ENCODE measurements at regions not wholly inside any gene's neighbourhood (a gene's known extent, or its start where the extent isn't known, plus 50 kb on each side); places are given as distances from the start of the nearest gene placed in this dataset.

GRCh38 chr11:30147293-30147692 is 83.5 kb upstream of the FSHB start:
- Histone ChIP-seq H3K4me3 (ENCODE audit: low read depth, low read length, poor library complexity, severe bottlenecking) (no peak overlapping the region), H3K27me3 (ENCODE audit: insufficient read depth, low read length) (no peaks in the 10 kb centered on the region), H3K79me2 (ENCODE audit: insufficient read depth, low read length) (no peaks in the 10 kb centered on the region), H4K20me1 (ENCODE audit: insufficient read depth, low read length) (no peaks in the 10 kb centered on the region), H3K4me2 (ENCODE audit: low read length) (no peak overlapping the region), H3K36me3 (ENCODE audit: insufficient read depth, low read length) (no peaks in the 10 kb centered on the region), H2AFZ (ENCODE audit: low read length) (no peak overlapping the region), H3K9me2 (ENCODE audit: low read depth, low read length) (no peaks in the 10 kb centered on the region), H3K27ac (ENCODE audit: low read depth, low read length, poor library complexity, severe bottlenecking) (no peak overlapping the region), H3F3A (ENCODE audit: insufficient read depth, low read length) (no peaks in the 10 kb centered on the region), H3K9ac (ENCODE audit: low read length) (no peak overlapping the region), H3K4me1 (ENCODE audit: insufficient read depth, low read length, severe bottlenecking) (no peaks in the 10 kb centered on the region), H3K9me3 (ENCODE audit: low read length) (no peaks in the 10 kb centered on the region)
- TF ChIP-seq CTCF (IDR thresholded peaks at IDR 0.05; ENCODE audit: low read length), result no peak
- TF ChIP-seq EZH2 (IDR thresholded peaks at IDR 0.05; ENCODE audit: borderline replicate concordance, low read length), result no peak

DNA sequence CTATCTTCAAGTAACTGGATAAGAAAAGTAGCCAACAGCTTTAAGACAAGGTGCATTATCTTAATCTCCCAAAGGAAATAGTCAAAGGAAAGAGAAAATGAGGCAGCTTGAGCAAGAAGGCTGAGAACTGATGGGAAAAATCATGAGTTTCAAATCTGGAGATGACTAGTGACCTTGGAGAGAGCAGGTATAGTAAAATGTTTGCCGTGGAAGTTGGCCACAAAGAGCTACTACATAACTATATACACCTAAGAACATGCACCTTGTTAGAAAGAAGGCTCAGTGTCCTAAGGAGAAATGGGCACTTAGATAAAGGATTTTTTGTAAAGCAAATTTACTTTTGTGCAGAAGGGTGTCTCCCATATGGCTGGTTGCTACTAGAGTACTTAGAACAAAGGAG is 80.8 kb upstream of the FSHB start:
- no peak overlapping the region for H3K9ac ChIP-seq (ENCODE audit: low read length)
- no peaks in the 10 kb centered on the region for H3F3A ChIP-seq (ENCODE audit: insufficient read depth, low read length)
- H3K4me3 ChIP-seq (ENCODE audit: low read depth, low read length, poor library complexity, severe bottlenecking), result no peak overlapping the region
- H3K4me2 ChIP-seq (ENCODE audit: low read length), result no peak overlapping the region
- no peaks in the 10 kb centered on the region for H4K20me1 ChIP-seq (ENCODE audit: insufficient read depth, low read length)
- TF ChIP-seq CTCF (IDR thresholded peaks at IDR 0.05; ENCODE audit: low read length), result no peak
- no peak for TF ChIP-seq EZH2 (IDR thresholded peaks at IDR 0.05; ENCODE audit: borderline replicate concordance, low read length)
- H3K4me1 ChIP-seq (ENCODE audit: insufficient read depth, low read length, severe bottlenecking), result no peaks in the 10 kb centered on the region
- H3K9me3 ChIP-seq (ENCODE audit: low read length), result no peaks in the 10 kb centered on the region
- H3K9me2 ChIP-seq (ENCODE audit: low read depth, low read length), result no peaks in the 10 kb centered on the region
- H3K36me3 ChIP-seq (ENCODE audit: insufficient read depth, low read length), result no peaks in the 10 kb centered on the region
- no peak overlapping the region for H3K27ac ChIP-seq (ENCODE audit: low read depth, low read length, poor library complexity, severe bottlenecking)
- no peaks in the 10 kb centered on the region for H3K27me3 ChIP-seq (ENCODE audit: insufficient read depth, low read length)
- no peak overlapping the region for H2AFZ ChIP-seq (ENCODE audit: low read length)
- no peaks in the 10 kb centered on the region for H3K79me2 ChIP-seq (ENCODE audit: insufficient read depth, low read length)

- Histone ChIP-seq H3K9ac (ENCODE audit: low read length) (no peak overlapping the region), H3F3A (ENCODE audit: insufficient read depth, low read length) (no peaks in the 10 kb centered on the region), H3K36me3 (ENCODE audit: insufficient read depth, low read length) (no peaks in the 10 kb centered on the region), H3K79me2 (ENCODE audit: insufficient read depth, low read length) (no peaks in the 10 kb centered on the region), H2AFZ (ENCODE audit: low read length) (no peak overlapping the region), H4K20me1 (ENCODE audit: insufficient read depth, low read length) (no peaks in the 10 kb centered on the region), H3K4me2 (ENCODE audit: low read length) (no peak overlapping the region), H3K4me3 (ENCODE audit: low read depth, low read length, poor library complexity, severe bottlenecking) (no peak overlapping the region), H3K9me2 (ENCODE audit: low read depth, low read length) (no peaks in the 10 kb centered on the region), H3K4me1 (ENCODE audit: insufficient read depth, low read length, severe bottlenecking) (no peaks in the 10 kb centered on the region), H3K27ac (ENCODE audit: low read depth, low read length, poor library complexity, severe bottlenecking) (no peak overlapping the region), H3K9me3 (ENCODE audit: low read length) (no peaks in the 10 kb centered on the region), H3K27me3 (ENCODE audit: insufficient read depth, low read length) (no peaks in the 10 kb centered on the region)
- TF ChIP-seq CTCF (IDR thresholded peaks at IDR 0.05; ENCODE audit: low read length), result no peak
- no peak for TF ChIP-seq EZH2 (IDR thresholded peaks at IDR 0.05; ENCODE audit: borderline replicate concordance, low read length)
Measured at GRCh38 chr11:30150425-30150824, 80.4 kb upstream of the FSHB start.

Measured in OCI-LY1 (cell line).